A549 (cell line): ENCODE measurements at regions not wholly inside any gene's neighbourhood (a gene's known extent, or its start where the extent isn't known, plus 50 kb on each side); places are given as distances from the start of the nearest gene placed in this dataset.

Source experiments
- BHLHE40 ChIP-seq: IDR thresholded peaks from 2 replicates; pipeline ENCODE4 v1.6.1; 2012; ENCODE audit warnings: low read depth, low read length, inconsistent platforms
- ESRRA ChIP-seq: fragments of 150-350 bp; IDR thresholded peaks from 2 replicates; pipeline ENCODE4 v1.6.1; 2014; ENCODE audit warnings: mild to moderate bottlenecking, low read length, borderline replicate concordance
- MAZ ChIP-seq: fragments of 150-350 bp; IDR thresholded peaks from 2 replicates; pipeline ENCODE4 v1.6.1; 2014; ENCODE audit warnings: antibody characterized with exemption, low read depth, low read length, borderline replicate concordance
- POLR2A ChIP-seq: IDR thresholded peaks from 2 replicates; pipeline ENCODE4 v1.6.1; 2012; ENCODE audit warnings: mild to moderate bottlenecking, low read length
- POLR2AphosphoS2 ChIP-seq: conservative IDR thresholded peaks from 2 replicates; pipeline ENCODE4 v1.6.1; 2012; ENCODE audit warnings: low read length, improper control_type of control experiment, inconsistent platforms
- SREBF2 ChIP-seq: fragments of 450-650 bp; IDR thresholded peaks from 2 replicates; pipeline ENCODE4 v1.6.1; 2014; ENCODE audit warnings: mild to moderate bottlenecking, moderate library complexity
- TF ChIP-seq, protein P1 (sequence below): fragments of >200 bp; sonication (Bioruptor Twin); formaldehyde crosslinking; IDR thresholded peaks from 3 replicates; pipeline ENCODE4 v1.5.1; 2016
- TF ChIP-seq, protein P2 (sequence below): fragments of 200-600 bp; sonication (generic); IDR thresholded peaks from 2 replicates; pipeline ENCODE4 v1.6.1; 2016; ENCODE audit warnings: antibody characterized with exemption, mild to moderate bottlenecking, moderate library complexity

GRCh38 chr6:43982084-43982625 is 145.1 kb downstream of the MRPL14 start:
- TF ChIP-seq SREBF2, result no peak
- TF ChIP-seq MAZ, result no peak
- no peak for TF ChIP-seq ESRRA
- no peak for TF ChIP-seq POLR2A
- TF ChIP-seq BHLHE40, result no peak
- TF ChIP-seq, protein P1, sequence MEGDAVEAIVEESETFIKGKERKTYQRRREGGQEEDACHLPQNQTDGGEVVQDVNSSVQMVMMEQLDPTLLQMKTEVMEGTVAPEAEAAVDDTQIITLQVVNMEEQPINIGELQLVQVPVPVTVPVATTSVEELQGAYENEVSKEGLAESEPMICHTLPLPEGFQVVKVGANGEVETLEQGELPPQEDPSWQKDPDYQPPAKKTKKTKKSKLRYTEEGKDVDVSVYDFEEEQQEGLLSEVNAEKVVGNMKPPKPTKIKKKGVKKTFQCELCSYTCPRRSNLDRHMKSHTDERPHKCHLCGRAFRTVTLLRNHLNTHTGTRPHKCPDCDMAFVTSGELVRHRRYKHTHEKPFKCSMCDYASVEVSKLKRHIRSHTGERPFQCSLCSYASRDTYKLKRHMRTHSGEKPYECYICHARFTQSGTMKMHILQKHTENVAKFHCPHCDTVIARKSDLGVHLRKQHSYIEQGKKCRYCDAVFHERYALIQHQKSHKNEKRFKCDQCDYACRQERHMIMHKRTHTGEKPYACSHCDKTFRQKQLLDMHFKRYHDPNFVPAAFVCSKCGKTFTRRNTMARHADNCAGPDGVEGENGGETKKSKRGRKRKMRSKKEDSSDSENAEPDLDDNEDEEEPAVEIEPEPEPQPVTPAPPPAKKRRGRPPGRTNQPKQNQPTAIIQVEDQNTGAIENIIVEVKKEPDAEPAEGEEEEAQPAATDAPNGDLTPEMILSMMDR, result no peak
- no peak for TF ChIP-seq POLR2AphosphoS2
- TF ChIP-seq, protein P2, sequence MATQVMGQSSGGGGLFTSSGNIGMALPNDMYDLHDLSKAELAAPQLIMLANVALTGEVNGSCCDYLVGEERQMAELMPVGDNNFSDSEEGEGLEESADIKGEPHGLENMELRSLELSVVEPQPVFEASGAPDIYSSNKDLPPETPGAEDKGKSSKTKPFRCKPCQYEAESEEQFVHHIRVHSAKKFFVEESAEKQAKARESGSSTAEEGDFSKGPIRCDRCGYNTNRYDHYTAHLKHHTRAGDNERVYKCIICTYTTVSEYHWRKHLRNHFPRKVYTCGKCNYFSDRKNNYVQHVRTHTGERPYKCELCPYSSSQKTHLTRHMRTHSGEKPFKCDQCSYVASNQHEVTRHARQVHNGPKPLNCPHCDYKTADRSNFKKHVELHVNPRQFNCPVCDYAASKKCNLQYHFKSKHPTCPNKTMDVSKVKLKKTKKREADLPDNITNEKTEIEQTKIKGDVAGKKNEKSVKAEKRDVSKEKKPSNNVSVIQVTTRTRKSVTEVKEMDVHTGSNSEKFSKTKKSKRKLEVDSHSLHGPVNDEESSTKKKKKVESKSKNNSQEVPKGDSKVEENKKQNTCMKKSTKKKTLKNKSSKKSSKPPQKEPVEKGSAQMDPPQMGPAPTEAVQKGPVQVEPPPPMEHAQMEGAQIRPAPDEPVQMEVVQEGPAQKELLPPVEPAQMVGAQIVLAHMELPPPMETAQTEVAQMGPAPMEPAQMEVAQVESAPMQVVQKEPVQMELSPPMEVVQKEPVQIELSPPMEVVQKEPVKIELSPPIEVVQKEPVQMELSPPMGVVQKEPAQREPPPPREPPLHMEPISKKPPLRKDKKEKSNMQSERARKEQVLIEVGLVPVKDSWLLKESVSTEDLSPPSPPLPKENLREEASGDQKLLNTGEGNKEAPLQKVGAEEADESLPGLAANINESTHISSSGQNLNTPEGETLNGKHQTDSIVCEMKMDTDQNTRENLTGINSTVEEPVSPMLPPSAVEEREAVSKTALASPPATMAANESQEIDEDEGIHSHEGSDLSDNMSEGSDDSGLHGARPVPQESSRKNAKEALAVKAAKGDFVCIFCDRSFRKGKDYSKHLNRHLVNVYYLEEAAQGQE, result no peak
